Effector memory CD4-positive, alpha-beta T cell (primary cell): ENCODE measurements at regions not wholly inside any gene's neighbourhood (a gene's known extent, or its start where the extent isn't known, plus 50 kb on each side); places are given as distances from the start of the nearest gene placed in this dataset.

Experiments
- DNase-seq, 3 donors: peaks; one replicate each; pipeline ENCODE4 v3.0.0-alpha.2; 2020
- H3K27ac ChIP-seq: 2 replicates; pipeline ENCODE4 v1.7.0; 2013; ENCODE audit warnings: mild to moderate bottlenecking, low read length, moderate library complexity; ENCODE audit not compliant: insufficient read depth, poor library complexity, severe bottlenecking
- H3K27me3 ChIP-seq: replicated peaks from 2 replicates; pipeline ENCODE4 v1.7.0; 2013; ENCODE audit warnings: mild to moderate bottlenecking, low read length; ENCODE audit not compliant: insufficient read depth, control insufficient read depth, poor library complexity, severe bottlenecking
- H3K36me3 ChIP-seq: 2 replicates; pipeline ENCODE4 v1.7.0; 2013; ENCODE audit warnings: mild to moderate bottlenecking, low read length, moderate library complexity; ENCODE audit not compliant: control insufficient read depth, insufficient read depth
- H3K4me1 ChIP-seq: 2 replicates; pipeline ENCODE4 v1.7.0; 2013; ENCODE audit warnings: low read length, mild to moderate bottlenecking; ENCODE audit not compliant: control insufficient read depth, insufficient read depth, poor library complexity, severe bottlenecking
- H3K4me3 ChIP-seq: 2 replicates; pipeline ENCODE4 v1.7.0; 2013; ENCODE audit warnings: low read length, low read depth, mild to moderate bottlenecking; ENCODE audit not compliant: insufficient read depth, poor library complexity, severe bottlenecking
- H3K9me3 ChIP-seq: 2 replicates; pipeline ENCODE4 v1.7.0; 2013; ENCODE audit warnings: mild to moderate bottlenecking, low read length, moderate library complexity; ENCODE audit not compliant: control insufficient read depth

DNA sequence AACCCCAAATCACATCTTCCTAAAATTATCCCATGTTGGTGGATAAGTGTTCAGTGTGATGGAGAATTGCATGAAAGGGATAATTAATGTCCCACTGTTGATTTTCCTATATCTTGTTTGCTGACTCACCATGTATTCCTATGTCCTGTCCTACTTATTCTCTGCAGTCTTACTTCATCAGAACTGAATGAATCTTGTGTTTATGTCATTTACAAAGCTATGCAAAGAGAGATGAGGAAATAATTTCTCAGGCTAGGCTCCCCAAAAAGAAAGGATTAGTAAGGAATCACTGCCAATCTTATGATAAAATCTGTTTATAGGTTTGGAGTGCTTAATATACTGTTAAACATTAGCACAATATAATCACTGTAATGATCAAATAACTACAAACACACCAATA, 360.8 kb downstream of the CRPPA start:
- no peak overlapping the region for H3K27ac ChIP-seq
- H3K36me3 ChIP-seq = no peaks in the 10 kb centered on the region
- H3K4me3 ChIP-seq = no peak overlapping the region
- no peak for DNase-seq
- H3K27me3 ChIP-seq = no peaks in the 10 kb centered on the region
- no peaks in the 10 kb centered on the region for H3K9me3 ChIP-seq
- no peaks in the 10 kb centered on the region for H3K4me1 ChIP-seq

DNA sequence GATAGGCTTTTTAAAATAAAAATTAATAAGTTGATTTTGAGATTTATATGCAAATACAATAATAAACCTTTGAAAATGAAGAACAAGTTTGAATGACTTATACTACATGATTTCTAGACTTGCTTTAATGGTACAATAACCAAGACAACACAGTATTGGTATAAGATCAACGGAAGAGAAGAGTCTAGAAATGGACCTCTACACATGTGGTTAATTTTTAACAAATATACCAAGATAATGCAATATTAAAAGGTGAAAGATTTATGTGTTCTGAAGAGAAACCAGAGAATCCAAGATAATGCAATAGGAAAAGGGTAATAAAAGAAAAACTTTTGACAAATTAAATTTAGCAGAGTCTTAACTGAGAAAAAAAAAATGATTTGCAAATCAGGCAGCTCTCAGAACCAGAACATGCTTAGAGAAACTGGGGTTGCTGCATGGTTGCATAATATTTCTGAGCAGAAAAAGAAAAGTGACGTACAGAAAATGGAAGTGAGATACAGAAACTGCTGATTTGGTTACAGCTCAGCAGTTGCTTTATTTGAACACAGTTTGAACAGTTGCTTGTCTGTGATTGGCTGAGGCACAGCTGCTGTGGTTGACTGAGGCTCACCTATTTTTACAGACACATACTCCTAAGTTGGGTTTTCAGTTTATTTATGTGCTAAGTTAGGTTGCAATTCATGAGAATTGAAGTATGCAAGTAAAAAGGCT, 365.9 kb downstream of the CRPPA start:
- no peaks in the 10 kb centered on the region for H3K36me3 ChIP-seq
- no peak overlapping the region for H3K27ac ChIP-seq
- no peaks in the 10 kb centered on the region for H3K27me3 ChIP-seq
- no peaks in the 10 kb centered on the region for H3K4me1 ChIP-seq
- no peaks in the 10 kb centered on the region for H3K9me3 ChIP-seq
- DNase-seq = no peak
- no peak overlapping the region for H3K4me3 ChIP-seq

DNA sequence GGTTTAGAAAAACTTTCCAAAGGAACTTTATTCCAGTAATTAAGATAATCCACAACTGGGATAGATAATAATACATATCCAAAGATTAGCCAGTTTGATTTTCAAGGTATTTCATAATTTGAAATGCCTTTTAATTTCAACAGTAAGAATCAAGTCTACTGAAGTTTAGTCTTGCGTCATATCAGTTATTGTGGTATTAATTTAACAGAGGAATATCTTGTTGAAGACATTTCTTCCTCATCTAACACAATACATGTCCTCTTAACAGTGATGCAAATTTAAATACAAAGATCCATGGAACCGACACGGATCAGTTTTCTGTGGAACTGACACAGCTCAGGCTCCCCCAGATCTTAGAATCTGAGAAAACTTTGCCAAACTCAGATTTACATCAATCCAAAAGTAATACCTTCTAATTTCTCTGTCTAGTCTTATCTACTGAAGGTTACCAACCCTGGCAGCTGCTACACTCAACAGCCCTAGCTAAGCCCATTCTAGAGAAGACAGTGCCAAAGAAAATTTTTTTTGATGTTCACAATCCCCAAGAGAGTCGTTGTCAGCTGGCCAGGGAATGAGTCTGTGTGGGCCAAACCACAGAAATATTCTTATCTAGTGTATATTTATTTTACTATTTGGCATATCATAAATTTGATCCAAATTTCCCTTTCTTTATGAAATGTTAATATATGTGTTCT, 365.2 kb upstream of the MEOX2 start:
- H3K27me3 ChIP-seq = no peaks in the 10 kb centered on the region
- no peak overlapping the region for H3K4me3 ChIP-seq
- no peak overlapping the region for H3K27ac ChIP-seq
- H3K9me3 ChIP-seq = no peaks in the 10 kb centered on the region
- H3K4me1 ChIP-seq = no peaks in the 10 kb centered on the region
- no peaks in the 10 kb centered on the region for H3K36me3 ChIP-seq
- no peak for DNase-seq

DNA sequence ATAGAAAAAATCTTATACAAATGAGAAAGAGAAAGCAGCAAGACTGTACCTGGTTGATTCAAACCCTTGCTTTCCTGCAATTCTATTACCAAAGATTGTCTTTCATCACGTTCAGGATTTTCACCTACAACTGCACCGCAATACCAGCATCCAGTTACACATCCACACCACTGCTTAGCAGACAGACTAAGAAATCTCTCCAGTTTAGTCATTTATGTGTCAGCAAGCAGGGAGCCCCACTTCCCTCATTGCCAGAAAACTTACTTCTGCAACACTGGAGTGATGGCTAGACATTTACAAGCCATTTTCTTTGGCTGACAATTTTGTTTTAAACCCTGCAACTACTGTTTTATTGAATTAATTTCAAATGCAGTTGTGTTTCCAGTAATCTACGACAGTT, 359.6 kb upstream of the MEOX2 start:
- no peak overlapping the region for H3K27ac ChIP-seq
- H3K36me3 ChIP-seq = no peaks in the 10 kb centered on the region
- H3K4me3 ChIP-seq = no peak overlapping the region
- DNase-seq = no peak
- H3K27me3 ChIP-seq = no peaks in the 10 kb centered on the region
- H3K4me1 ChIP-seq = no peaks in the 10 kb centered on the region
- H3K9me3 ChIP-seq = no peaks in the 10 kb centered on the region

DNA sequence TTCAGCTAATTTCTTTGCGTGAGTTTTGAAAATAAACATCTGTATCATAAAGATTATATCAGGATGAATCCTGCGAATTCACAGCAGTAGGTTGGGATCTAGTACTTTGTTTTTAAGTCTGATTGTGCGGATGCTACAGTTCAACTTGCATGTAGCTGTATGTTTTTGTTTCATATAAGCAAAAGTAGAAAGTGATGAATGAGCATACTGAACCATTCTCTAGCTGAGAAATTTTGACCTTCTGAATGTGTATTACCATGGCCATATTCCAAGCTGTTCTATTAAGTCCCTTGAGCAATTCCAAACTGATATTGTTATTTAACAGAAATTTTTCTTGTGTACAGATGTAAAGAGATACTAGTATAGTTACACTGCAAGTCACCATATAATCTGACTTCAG, 358.8 kb upstream of the MEOX2 start:
- no peak for DNase-seq
- no peak overlapping the region for H3K4me3 ChIP-seq

DNA sequence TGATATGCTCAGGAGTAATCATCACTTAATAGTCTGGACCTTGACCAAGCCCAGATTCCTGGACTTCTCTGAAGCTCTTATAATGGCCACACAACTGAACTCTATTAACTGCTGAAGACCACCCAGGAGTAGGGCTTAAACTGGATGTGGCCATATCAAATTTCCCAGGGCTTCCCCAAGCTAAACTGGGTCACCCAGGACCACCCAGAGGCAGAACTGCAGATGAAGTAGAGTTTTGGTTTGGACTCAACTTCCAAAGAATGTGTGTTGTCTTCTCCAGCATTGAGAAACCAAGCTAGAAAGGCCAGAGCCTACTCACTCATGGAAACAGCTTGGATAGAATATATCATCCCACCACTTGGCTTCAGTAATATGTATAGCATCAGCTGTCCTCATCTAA, 358.2 kb upstream of the MEOX2 start:
- Histone ChIP-seq H3K27ac (no peak overlapping the region), H3K9me3 (no peaks in the 10 kb centered on the region), H3K27me3 (no peaks in the 10 kb centered on the region), H3K4me1 (no peaks in the 10 kb centered on the region), H3K36me3 (no peaks in the 10 kb centered on the region), H3K4me3 (no peak overlapping the region)
- DNase-seq = no peak

More for the DNA sequence above, 358.8 kb upstream of the MEOX2 start:
- Histone ChIP-seq H3K4me1 (no peaks in the 10 kb centered on the region), H3K27me3 (no peaks in the 10 kb centered on the region), H3K27ac (no peak overlapping the region), H3K36me3 (no peaks in the 10 kb centered on the region), H3K9me3 (no peaks in the 10 kb centered on the region)

DNA sequence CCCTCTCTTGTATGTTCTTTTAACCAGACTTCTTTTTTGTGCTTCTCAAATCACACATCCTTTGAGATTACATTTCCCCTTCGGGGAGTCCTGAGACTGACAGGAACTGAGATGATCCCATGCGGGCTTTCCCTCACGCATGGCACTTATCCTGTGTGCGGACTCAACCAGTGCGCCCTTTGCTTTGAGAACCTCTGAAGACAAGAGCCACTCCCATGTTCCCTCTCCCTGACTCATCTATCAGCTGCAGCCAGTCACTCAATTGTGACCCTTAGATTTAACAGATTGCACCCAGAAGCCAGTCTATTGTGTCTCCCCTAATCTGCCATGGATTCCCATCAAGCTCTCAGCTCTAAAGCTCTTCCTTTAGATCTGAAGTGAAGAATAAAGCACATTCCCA, 353.9 kb upstream of the MEOX2 start:
- H3K27me3 ChIP-seq = no peaks in the 10 kb centered on the region
- H3K4me1 ChIP-seq = no peaks in the 10 kb centered on the region
- H3K27ac ChIP-seq = no peak overlapping the region
- H3K9me3 ChIP-seq = no peaks in the 10 kb centered on the region
- DNase-seq = no peak
- H3K4me3 ChIP-seq = no peak overlapping the region
- H3K36me3 ChIP-seq = no peaks in the 10 kb centered on the region

DNA sequence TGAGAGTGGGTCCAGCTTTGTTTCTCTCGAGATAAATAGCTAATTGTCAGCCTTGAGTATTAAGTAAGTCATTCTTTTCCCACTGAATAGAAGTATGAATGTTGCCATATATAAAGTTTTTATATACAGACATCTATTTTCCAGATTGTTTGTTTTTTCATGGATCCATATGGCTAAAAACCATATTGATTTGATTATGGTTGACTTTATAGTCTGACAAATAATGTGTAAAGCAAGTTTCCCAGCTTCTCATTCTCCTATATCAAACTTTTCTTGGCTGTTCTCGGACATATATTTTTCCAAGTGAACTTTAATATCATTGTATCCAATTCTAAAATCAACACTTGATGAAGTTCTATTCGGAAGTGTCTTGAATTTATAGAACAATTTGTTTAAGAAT, 352.4 kb upstream of the MEOX2 start:
- no peaks in the 10 kb centered on the region for H3K4me1 ChIP-seq
- no peak for DNase-seq
- no peaks in the 10 kb centered on the region for H3K9me3 ChIP-seq
- no peaks in the 10 kb centered on the region for H3K36me3 ChIP-seq
- no peak overlapping the region for H3K4me3 ChIP-seq
- H3K27ac ChIP-seq = no peak overlapping the region
- no peaks in the 10 kb centered on the region for H3K27me3 ChIP-seq

DNA sequence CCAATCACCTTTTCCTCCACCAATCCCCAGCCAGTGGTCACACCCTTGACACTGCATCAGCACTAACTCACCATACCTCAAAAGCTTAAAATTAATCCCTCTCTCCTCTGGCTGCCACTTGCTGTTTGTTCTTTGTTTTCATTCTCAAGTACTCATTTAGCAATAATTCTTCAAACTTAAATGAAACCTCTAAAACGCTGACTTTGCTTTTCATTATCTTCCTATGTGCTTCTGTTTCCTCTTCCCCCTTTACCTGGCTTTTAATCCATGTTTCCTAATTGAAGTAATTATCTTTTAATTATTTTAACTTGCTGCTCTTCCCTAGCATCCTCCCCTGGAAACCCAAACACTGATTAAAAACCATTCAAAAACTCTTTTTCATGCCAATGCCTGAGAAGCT, 348.9 kb upstream of the MEOX2 start:
- Histone ChIP-seq H3K36me3 (no peaks in the 10 kb centered on the region), H3K4me1 (no peaks in the 10 kb centered on the region), H3K9me3 (no peaks in the 10 kb centered on the region), H3K27me3 (no peaks in the 10 kb centered on the region), H3K4me3 (no peak overlapping the region), H3K27ac (no peak overlapping the region)
- DNase-seq = no peak

DNA sequence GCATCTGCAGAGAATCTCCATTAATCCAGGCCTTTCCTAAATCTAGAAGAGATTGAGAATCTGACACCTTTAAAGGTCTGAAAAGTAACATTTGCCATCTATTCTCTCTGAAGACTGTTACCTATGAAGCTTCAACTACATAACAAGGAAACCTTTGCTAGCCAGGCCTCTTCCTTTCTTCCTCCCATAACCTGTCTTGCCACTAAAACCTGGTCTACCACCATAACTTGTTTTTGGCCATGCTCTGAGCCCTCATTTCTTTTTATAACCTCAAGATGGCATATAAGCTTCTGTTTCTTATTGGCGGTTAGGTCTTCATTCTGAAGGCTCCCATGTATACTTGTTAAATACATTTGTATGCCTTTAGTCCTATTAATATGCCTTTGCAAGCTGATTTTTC, 348.4 kb upstream of the MEOX2 start:
- no peaks in the 10 kb centered on the region for H3K27me3 ChIP-seq
- H3K4me1 ChIP-seq = no peaks in the 10 kb centered on the region
- H3K9me3 ChIP-seq = no peaks in the 10 kb centered on the region
- no peak for DNase-seq
- H3K4me3 ChIP-seq = no peak overlapping the region
- H3K27ac ChIP-seq = no peak overlapping the region
- H3K36me3 ChIP-seq = no peaks in the 10 kb centered on the region
